ENCODE measurements at regions not wholly inside any gene's neighbourhood (a gene's known extent, or its start where the extent isn't known, plus 50 kb on each side); places are given as distances from the start of the nearest gene placed in this dataset.

DNA sequence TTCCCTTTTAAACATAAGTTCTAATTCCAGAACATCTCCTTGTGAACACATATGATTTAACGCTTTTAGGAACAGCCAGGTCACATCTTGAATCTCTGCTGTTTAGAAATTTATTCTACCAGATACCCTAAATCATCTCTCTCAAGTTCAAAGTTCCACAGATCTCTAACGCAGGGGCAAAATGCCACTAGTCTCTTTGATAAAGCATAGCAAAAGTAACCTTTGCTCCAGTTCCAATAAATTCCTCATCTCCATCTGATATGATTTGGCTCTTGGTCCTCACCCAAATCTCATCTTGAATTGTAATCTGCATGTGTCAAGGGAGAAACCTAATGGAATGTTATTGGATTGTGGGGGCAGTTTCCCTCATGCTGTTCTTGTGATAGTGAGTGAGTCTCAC, 96.3 kb upstream of the PLEKHA5 start:
- Mint-ChIP-seq H3K36me3 (no peaks in the 10 kb centered on the region), H3K4me1 (ENCODE audit: low read depth) (no peaks in the 10 kb centered on the region), H3K27me3 (no peaks in the 10 kb centered on the region), H3K4me3 (no peak overlapping the region), H3K27ac (no peak overlapping the region), H3K9me3 (peaks cover 4% of the 10 kb centered on the region)
- POLR2A ChIA-PET: no interaction called here
- CTCF ChIA-PET: no interaction called here
- no peak for DNase-seq
- intact Hi-C loops (cut with micrococcal nuclease): no loop called here

DNA sequence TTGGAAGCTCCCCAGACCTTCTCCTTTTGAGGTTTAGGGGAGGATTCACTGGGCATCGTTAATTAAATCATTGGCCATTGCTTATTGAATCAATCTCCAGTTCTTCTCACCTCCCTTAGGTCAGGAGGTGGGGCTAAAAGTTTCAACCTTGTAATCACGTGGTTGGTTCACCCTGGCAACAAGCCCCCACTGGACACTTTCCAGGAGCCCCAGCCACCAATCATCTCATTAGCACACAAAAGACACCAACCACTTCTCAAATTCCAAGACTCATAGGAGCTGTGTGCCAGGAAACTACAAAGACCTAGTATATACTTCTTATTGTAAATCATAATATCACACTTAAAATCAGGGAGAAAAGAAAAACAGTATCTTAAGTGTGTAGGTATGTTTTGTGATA, 94.6 kb upstream of the PLEKHA5 start:
- Mint-ChIP-seq H3K4me1 (ENCODE audit: low read depth) (no peaks in the 10 kb centered on the region), H3K27ac (no peak overlapping the region), H3K9me3 (peaks cover 4% of the 10 kb centered on the region), H3K4me3 (no peak overlapping the region), H3K27me3 (no peaks in the 10 kb centered on the region), H3K36me3 (no peaks in the 10 kb centered on the region)
- intact Hi-C loops (cut with micrococcal nuclease): no loop called here
- no peak for DNase-seq
- CTCF ChIA-PET: no interaction called here
- POLR2A ChIA-PET: no interaction called here

DNA sequence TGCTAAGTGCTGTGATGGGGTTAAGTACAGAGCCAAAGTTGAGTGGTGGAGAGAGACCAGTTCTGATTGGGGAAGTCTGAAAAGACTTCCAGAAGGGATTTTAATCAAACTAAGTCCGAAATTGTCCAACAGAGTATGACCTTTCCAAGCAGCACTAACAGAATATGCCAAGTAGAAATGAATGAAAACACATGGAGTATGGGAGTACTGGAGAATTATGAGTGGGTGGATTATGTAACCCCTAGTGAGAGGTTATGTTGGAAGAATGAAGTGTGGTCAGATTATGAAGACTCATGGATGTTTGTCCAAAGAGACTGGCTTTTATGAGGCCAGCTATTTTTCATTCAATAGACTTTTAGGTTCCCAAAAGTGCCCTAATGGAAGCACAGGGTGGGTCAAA, 94.0 kb upstream of the PLEKHA5 start:
- H3K4me3 Mint-ChIP-seq: no peak overlapping the region
- no peak for DNase-seq
- H3K36me3 Mint-ChIP-seq: no peaks in the 10 kb centered on the region
- ChIA-PET CTCF (no interaction called here), POLR2A (no interaction called here)
- H3K27me3 Mint-ChIP-seq: peaks cover 1% of the 10 kb centered on the region
- H3K27ac Mint-ChIP-seq: no peak overlapping the region
- no peaks in the 10 kb centered on the region for H3K4me1 Mint-ChIP-seq (ENCODE audit: low read depth)
- intact Hi-C loops (cut with micrococcal nuclease): no loop called here
- H3K9me3 Mint-ChIP-seq: peaks cover 4% of the 10 kb centered on the region

DNA sequence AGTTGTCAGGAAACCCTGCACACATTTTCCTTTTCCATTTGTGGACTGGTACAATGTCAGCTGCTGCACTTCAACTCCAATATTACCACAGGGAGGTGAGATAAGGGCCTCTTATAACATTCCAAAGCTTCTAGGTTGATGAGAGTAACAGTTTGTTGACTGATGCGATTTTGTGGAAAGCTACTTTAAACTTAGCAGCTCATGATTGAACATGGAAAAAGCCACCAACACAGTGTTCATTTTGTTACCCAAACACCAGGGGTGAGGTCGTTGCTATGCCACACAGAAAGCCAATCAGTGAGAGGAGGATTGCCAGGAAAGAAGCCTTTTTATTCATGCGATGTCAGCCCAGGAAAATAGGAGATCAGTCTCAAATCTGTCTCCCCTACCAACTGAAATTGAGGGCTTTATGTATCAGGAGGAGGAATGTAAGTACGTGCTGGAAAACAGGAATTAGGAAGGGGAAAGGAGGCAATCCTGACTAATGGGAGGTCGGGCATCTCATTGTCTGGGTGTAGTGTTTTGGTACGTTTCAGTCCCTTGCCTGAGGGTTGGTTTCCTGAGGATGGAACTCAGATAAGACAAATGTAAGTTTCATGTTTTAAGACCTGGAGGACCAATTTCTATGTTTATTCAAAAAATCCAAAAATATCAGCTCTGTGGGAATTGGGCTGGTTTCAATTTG, 92.7 kb upstream of the PLEKHA5 start:
- DNase-seq: no peak
- H3K27me3 Mint-ChIP-seq: peaks cover 4% of the 10 kb centered on the region
- ChIA-PET CTCF (no interaction called here), POLR2A (no interaction called here)
- H3K27ac Mint-ChIP-seq: no peak overlapping the region
- intact Hi-C loops (cut with micrococcal nuclease): no loop called here
- H3K9me3 Mint-ChIP-seq: peaks cover 4% of the 10 kb centered on the region
- H3K4me3 Mint-ChIP-seq: no peak overlapping the region
- no peaks in the 10 kb centered on the region for H3K4me1 Mint-ChIP-seq (ENCODE audit: low read depth)
- H3K36me3 Mint-ChIP-seq: no peaks in the 10 kb centered on the region

DNA sequence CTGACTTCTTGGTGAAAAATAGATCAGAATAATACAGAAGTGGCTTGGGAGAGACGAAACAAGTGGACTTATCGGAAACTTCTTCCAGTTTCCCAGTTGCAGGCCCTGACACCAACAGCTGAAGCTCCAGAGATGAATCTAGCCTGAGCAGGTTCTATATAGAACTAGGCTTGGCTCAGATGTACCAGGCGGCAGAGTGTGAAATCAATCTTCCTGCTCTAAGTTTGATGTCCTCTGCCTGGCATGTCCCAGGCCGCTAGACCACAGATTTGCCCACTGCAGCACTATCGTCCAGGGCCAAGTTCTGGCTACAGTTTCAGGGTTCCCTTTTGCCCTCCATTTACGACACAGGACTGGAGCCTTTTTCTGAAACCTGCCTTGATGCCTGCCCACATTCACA, 91.3 kb upstream of the PLEKHA5 start:
- intact Hi-C loops (cut with micrococcal nuclease): no loop called here
- H3K27me3 Mint-ChIP-seq: peaks cover 4% of the 10 kb centered on the region
- no peak for DNase-seq
- H3K27ac Mint-ChIP-seq: no peak overlapping the region
- CTCF ChIA-PET: no interaction called here
- no peaks in the 10 kb centered on the region for H3K4me1 Mint-ChIP-seq (ENCODE audit: low read depth)
- H3K4me3 Mint-ChIP-seq: no peak overlapping the region
- H3K9me3 Mint-ChIP-seq: peaks cover 1% of the 10 kb centered on the region
- H3K36me3 Mint-ChIP-seq: no peaks in the 10 kb centered on the region
- POLR2A ChIA-PET: interaction anchor here (0.8 kb wide), 1 partner anchor 11 kb away, joined by 3 read pairs; no protein-coding TSS in a partner anchor

DNA sequence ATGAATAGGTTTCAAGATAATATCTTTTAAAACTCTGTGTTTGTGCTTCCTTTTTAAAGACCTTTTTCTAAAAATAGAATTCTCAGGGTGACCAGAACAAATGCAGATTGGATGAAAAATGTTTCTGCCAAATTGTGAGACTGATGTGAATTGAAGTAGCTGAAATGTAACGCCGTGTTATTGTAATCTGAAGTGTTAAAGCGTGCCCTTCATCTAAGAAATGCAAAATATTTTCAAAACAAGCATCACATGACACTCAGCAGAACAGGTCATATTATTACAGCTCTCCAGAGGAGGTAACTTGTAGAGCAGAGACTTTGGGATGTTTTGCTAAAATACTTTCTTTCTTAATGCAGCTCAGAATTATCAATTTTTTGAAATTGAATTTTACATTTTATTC, 90.0 kb upstream of the PLEKHA5 start:
- Mint-ChIP-seq H3K4me1 (ENCODE audit: low read depth) (no peaks in the 10 kb centered on the region), H3K4me3 (no peak overlapping the region), H3K36me3 (no peaks in the 10 kb centered on the region), H3K9me3 (no peaks in the 10 kb centered on the region), H3K27ac (no peak overlapping the region), H3K27me3 (peaks cover 4% of the 10 kb centered on the region)
- CTCF ChIA-PET: no interaction called here
- intact Hi-C loops (cut with micrococcal nuclease): no loop called here
- POLR2A ChIA-PET: no interaction called here
- no peak for DNase-seq

DNA sequence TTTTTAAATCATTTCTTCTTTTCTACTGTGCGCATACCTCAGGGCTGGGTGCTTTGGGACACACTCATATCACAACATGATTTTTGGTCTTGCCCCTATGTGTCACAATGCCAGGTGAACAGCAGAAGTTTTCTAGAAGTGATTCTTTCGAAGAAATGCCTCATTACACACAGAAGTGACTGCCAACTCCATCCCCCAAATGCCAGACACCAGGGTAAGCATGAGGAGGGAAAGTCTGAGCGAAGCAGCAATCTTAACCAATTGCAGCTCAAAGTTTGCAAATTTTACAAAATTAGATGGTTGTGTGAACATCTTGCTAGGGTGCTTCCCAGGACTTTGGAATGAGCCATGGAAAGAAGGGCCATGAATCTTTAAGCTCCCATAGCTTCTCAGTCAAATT, 87.3 kb upstream of the PLEKHA5 start:
- POLR2A ChIA-PET: no interaction called here
- no peak overlapping the region for H3K27ac Mint-ChIP-seq
- no peaks in the 10 kb centered on the region for H3K9me3 Mint-ChIP-seq
- H3K36me3 Mint-ChIP-seq: no peaks in the 10 kb centered on the region
- H3K4me1 Mint-ChIP-seq (ENCODE audit: low read depth): no peaks in the 10 kb centered on the region
- no peak for DNase-seq
- H3K4me3 Mint-ChIP-seq: no peak overlapping the region
- CTCF ChIA-PET: no interaction called here
- intact Hi-C loops (cut with micrococcal nuclease): no loop called here
- H3K27me3 Mint-ChIP-seq: peaks cover 4% of the 10 kb centered on the region

DNA sequence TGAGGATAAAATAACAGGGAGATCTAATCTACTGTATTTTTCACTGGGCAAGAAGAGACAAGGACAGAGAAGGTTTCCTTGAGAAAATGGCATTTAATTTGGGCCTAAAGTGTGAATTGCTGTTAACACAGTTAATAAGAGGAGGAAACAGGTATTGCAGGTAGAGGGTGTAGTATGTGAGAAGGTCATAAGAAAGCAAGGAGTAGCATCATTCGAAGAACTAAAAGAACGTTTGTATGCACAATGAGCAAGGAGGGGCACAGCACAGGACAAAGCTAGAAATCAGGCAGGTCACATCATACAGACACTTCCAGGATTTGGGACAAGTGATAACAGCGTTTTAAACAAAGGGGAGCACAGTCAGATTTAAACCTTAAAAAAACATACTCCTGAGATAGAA, 85.1 kb upstream of the PLEKHA5 start:
- intact Hi-C loops (cut with micrococcal nuclease): no loop called here
- H3K27me3 Mint-ChIP-seq: peaks cover 4% of the 10 kb centered on the region

DNA sequence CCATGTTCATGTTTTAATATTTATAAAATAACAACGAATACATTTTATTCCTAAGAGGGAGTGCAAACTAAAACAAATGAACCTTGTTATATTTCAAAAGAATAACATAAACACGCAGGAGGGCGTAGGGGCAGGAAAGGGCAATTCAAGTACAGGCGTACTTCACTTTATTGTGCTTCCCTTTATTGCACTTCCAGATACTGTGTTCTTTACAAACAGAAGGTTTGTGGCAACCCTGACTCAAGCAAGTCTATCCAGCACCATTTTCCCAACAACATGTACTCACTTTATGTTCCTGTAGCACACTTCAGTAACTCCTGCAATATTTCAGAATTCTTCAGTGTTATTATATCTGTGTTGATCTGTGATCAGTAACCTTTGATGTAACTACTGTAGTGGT, 84.6 kb upstream of the PLEKHA5 start:
- no peak for DNase-seq
- Mint-ChIP-seq H3K27me3 (peaks cover 4% of the 10 kb centered on the region), H3K9me3 (no peaks in the 10 kb centered on the region), H3K4me1 (ENCODE audit: low read depth) (no peaks in the 10 kb centered on the region), H3K27ac (no peak overlapping the region), H3K4me3 (no peak overlapping the region), H3K36me3 (no peaks in the 10 kb centered on the region)
- intact Hi-C loops (cut with micrococcal nuclease): no loop called here
- ChIA-PET POLR2A (no interaction called here), CTCF (no interaction called here)

More for the DNA sequence above, 85.1 kb upstream of the PLEKHA5 start:
- ChIA-PET CTCF (no interaction called here), POLR2A (no interaction called here)
- Mint-ChIP-seq H3K9me3 (no peaks in the 10 kb centered on the region), H3K4me3 (no peak overlapping the region), H3K4me1 (ENCODE audit: low read depth) (no peaks in the 10 kb centered on the region), H3K36me3 (no peaks in the 10 kb centered on the region), H3K27ac (no peak overlapping the region)
- no peak for DNase-seq

DNA sequence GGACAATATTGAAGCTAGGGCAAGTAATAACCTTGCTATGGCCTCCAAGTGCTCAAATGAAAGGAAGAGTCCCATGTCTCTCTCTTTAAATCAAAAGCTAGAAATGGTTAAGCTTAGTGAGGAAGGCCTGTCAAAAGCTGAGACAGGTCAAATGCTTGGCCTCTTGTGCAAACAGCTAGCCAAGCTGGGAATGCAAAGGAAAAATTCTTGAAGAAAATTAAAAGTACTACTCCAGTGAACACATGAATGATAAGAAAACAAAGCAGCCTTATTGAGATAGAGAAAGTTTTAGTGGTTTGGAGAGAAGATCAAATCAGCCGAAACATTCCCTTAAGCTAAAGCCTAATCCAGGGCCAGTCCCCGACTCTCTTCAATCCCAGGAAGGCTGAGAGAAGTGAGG, 84.1 kb upstream of the PLEKHA5 start:
- Mint-ChIP-seq H3K27me3 (peaks cover 2% of the 10 kb centered on the region), H3K27ac (no peak overlapping the region), H3K36me3 (no peaks in the 10 kb centered on the region), H3K4me1 (ENCODE audit: low read depth) (no peaks in the 10 kb centered on the region), H3K4me3 (no peak overlapping the region), H3K9me3 (no peaks in the 10 kb centered on the region)
- intact Hi-C loops (cut with micrococcal nuclease): no loop called here
- POLR2A ChIA-PET: no interaction called here
- DNase-seq: no peak
- CTCF ChIA-PET: no interaction called here

DNA sequence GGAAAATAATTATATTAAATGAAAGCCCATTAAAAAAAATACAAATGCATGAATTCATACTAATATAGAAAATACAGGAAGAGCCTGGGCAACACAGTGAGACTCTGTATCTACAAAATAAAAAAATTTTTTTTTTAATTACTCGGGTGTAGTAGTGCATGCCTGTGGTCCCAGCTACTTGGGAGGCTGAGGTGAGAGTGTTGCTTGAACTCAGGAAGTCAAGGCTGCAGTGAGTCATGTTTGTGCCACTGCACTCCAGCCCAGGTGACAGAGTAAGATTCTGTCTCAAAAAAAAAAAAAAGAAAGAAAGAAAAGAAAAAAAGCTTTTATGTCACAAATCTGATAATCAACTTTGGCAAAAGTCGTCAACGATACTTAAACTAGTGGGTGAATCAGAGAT, 80.6 kb upstream of the PLEKHA5 start:
- peaks cover 3% of the 10 kb centered on the region for H3K27me3 Mint-ChIP-seq
- H3K27ac Mint-ChIP-seq: no peak overlapping the region
- H3K9me3 Mint-ChIP-seq: no peaks in the 10 kb centered on the region
- H3K4me1 Mint-ChIP-seq (ENCODE audit: low read depth): no peaks in the 10 kb centered on the region
- intact Hi-C loops (cut with micrococcal nuclease): no loop called here
- H3K36me3 Mint-ChIP-seq: no peaks in the 10 kb centered on the region
- no peak overlapping the region for H3K4me3 Mint-ChIP-seq
- ChIA-PET POLR2A (interaction anchor here (1.2 kb wide), 1 partner anchor 10 kb away, joined by 3 read pairs; no protein-coding TSS in a partner anchor), CTCF (no interaction called here)
- DNase-seq: no peak

DNA sequence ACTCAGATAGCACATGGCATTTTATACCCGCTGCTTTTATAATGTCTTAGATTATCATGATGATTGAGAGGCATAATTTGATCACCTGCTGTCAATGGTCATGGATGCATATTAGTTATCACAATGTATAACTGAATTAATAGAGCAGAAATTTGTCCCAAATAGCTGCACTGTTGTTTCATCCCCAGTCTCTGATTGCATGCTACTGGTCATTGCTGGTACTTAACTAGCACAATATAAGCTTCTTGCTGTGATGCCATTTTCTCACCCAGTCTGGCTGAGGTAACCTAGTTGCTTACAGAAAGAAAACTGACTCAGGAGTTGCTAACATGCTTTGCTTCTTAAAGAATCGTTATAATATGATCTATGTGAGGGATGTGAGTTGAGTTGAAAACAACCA, 76.8 kb upstream of the PLEKHA5 start:
- no peak overlapping the region for H3K4me3 Mint-ChIP-seq
- intact Hi-C loops (cut with micrococcal nuclease): no loop called here
- no peaks in the 10 kb centered on the region for H3K36me3 Mint-ChIP-seq
- POLR2A ChIA-PET: no interaction called here
- CTCF ChIA-PET: no interaction called here
- no peaks in the 10 kb centered on the region for H3K9me3 Mint-ChIP-seq
- no peak overlapping the region for H3K27ac Mint-ChIP-seq
- peaks cover 7% of the 10 kb centered on the region for H3K27me3 Mint-ChIP-seq
- DNase-seq: no peak
- H3K4me1 Mint-ChIP-seq (ENCODE audit: low read depth): peaks cover 4% of the 10 kb centered on the region

DNA sequence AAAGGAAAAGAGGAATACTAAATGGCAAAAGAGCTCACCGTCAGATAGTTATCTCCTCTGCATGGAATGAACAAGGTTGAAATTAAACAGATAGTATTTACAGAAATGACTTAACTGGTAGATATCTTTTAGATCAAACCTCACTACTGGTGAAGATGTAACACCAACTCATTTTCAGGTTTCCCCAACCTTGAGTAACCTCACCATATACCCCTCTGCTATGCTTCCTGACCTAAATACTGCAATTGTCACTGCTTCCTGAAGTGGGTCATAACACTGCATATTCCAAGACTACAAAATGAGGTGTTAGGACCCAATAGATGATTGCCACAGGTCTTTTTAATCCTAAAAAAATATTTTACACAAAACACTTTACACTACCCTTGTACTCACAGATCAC, 76.3 kb upstream of the PLEKHA5 start:
- Mint-ChIP-seq H3K4me3 (no peak overlapping the region), H3K36me3 (no peaks in the 10 kb centered on the region), H3K27ac (no peak overlapping the region), H3K27me3 (peaks cover 7% of the 10 kb centered on the region), H3K9me3 (no peaks in the 10 kb centered on the region), H3K4me1 (ENCODE audit: low read depth) (peaks cover 4% of the 10 kb centered on the region)
- POLR2A ChIA-PET: no interaction called here
- intact Hi-C loops (cut with micrococcal nuclease): no loop called here
- CTCF ChIA-PET: no interaction called here
- no peak for DNase-seq

DNA sequence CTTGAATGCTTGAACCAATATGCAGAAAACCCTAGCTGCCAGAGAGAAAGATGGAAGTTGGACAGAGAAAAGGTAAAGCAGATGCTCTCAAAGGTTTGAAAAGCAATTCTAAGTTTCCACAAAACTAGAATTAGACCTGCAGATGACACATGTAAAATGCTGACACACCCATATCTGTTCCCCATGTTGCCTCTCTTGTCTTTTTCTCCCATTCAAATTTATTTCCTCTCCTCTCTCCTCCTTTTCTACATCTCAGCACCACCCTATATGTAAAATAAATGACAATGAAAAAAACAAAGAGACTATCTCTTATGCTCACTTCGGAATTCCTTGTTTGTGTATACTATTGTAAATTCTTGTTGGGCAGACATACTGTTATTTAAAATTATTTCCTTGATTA, 75.5 kb upstream of the PLEKHA5 start:
- Mint-ChIP-seq H3K4me1 (ENCODE audit: low read depth) (peaks cover 4% of the 10 kb centered on the region), H3K27ac (no peak overlapping the region), H3K36me3 (no peaks in the 10 kb centered on the region), H3K27me3 (peaks cover 7% of the 10 kb centered on the region), H3K9me3 (no peaks in the 10 kb centered on the region), H3K4me3 (no peak overlapping the region)
- intact Hi-C loops (cut with micrococcal nuclease): no loop called here
- POLR2A ChIA-PET: no interaction called here
- CTCF ChIA-PET: no interaction called here
- DNase-seq: no peak
